ENCODE measurements at regions not wholly inside any gene's neighbourhood (a gene's known extent, or its start where the extent isn't known, plus 50 kb on each side); places are given as distances from the start of the nearest gene placed in this dataset.
A peak's percentile ranks its signal among the peaks of the same experiment; 100 is the strongest.
"Not testable (repeated sequence)": the region's sequence is repeated elsewhere in the genome, so short reads cannot be mapped to it uniquely, and the experiment has no call there.

- H4K20me1 ChIP-seq (ENCODE audit: insufficient read depth, low read length), result no peaks in the 10 kb centered on the region
- H3K27me3 Mint-ChIP-seq (ENCODE audit: low read depth, unreplicated experiment), result peaks cover 34% of the 10 kb centered on the region
- peaks cover 5% of the 10 kb centered on the region for H3K36me3 Mint-ChIP-seq (ENCODE audit: low read depth, unreplicated experiment)
Observed at GRCh38 chr2:240191001-240191400, 50.5 kb upstream of the OTOS start.

DNA sequence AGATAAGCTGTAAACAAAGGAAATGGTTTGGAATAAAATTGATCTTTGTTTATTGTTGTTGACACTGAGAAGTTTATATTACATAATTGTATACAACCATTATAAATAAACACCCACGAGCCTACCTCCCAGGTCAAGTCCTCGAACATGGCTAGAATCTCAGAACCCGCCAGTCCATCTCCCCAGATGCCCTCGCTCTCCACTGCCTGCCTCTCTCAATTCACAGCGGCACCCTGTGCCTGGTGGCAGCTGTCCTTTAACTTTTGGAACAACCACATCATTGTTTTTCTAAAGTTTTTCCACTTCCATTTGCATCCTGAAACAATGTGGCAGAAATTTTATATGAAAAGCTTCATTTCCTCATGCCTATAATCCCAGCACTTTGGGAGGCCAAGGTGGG lies 52.2 kb upstream of the OTOS start:
- H3K9me3 Mint-ChIP-seq (ENCODE audit: unreplicated experiment), result peaks cover 10% of the 10 kb centered on the region
- no peak overlapping the region for H3K9ac ChIP-seq (ENCODE audit: low read length)
- H2AFZ ChIP-seq (ENCODE audit: low read depth, low read length), result no peak overlapping the region
- H3K4me1 Mint-ChIP-seq (ENCODE audit: low read depth, unreplicated experiment), result no peaks in the 10 kb centered on the region
- H3K4me3 ChIP-seq (ENCODE audit: insufficient read depth, low read depth, low read length), result no peak overlapping the region
- no peaks in the 10 kb centered on the region for H3K4me1 ChIP-seq (ENCODE audit: insufficient read depth, low read length)
- H3K36me3 Mint-ChIP-seq (ENCODE audit: low read depth, unreplicated experiment), result peaks cover 9% of the 10 kb centered on the region
- no peak overlapping the region for H3K27ac Mint-ChIP-seq (ENCODE audit: unreplicated experiment)
- no peaks in the 10 kb centered on the region for H4K20me1 ChIP-seq (ENCODE audit: insufficient read depth, low read length)
- H3K36me3 ChIP-seq (ENCODE audit: insufficient read depth, low read length), result no peaks in the 10 kb centered on the region
- H3K9me3 ChIP-seq (ENCODE audit: insufficient read depth, low read depth, low read length), result no peaks in the 10 kb centered on the region
- H3K4me3 Mint-ChIP-seq (ENCODE audit: unreplicated experiment), result no peak overlapping the region
- TF ChIP-seq CTCF (IDR thresholded peaks at IDR 0.05; ENCODE audit: insufficient read depth, low read depth, low read length) (no peak), EZH2 (IDR thresholded peaks at IDR 0.05; ENCODE audit: insufficient read depth, low read length) (no peak)
- peaks cover 5% of the 10 kb centered on the region for H3K27me3 ChIP-seq (ENCODE audit: insufficient read depth, low read length)
- peaks cover 35% of the 10 kb centered on the region for H3K27me3 Mint-ChIP-seq (ENCODE audit: low read depth, unreplicated experiment)
- no peaks in the 10 kb centered on the region for H3K79me2 ChIP-seq (ENCODE audit: insufficient read depth, low read length)
- no peak overlapping the region for H3K4me2 ChIP-seq (ENCODE audit: low read length)
- H3K27ac ChIP-seq (ENCODE audit: low read depth, low read length), result no peak overlapping the region
- FAIRE-seq (no peak), DNase-seq (ENCODE audit: low read depth) (no peak)

More at GRCh38 chr2:240191001-240191400, 50.5 kb upstream of the OTOS start:
- Histone ChIP-seq H2AFZ (ENCODE audit: low read depth, low read length) (no peak overlapping the region), H3K27me3 (ENCODE audit: insufficient read depth, low read length) (peaks cover 5% of the 10 kb centered on the region), H3K36me3 (ENCODE audit: insufficient read depth, low read length) (no peaks in the 10 kb centered on the region), H3K4me2 (ENCODE audit: low read length) (no peak overlapping the region), H3K4me3 (ENCODE audit: insufficient read depth, low read depth, low read length) (no peak overlapping the region), H3K4me1 (ENCODE audit: insufficient read depth, low read length) (no peaks in the 10 kb centered on the region), H3K27ac (ENCODE audit: low read depth, low read length) (no peak overlapping the region), H3K9me3 (ENCODE audit: insufficient read depth, low read depth, low read length) (peaks cover 4% of the 10 kb centered on the region), H3K9ac (ENCODE audit: low read length) (no peak overlapping the region), H3K79me2 (ENCODE audit: insufficient read depth, low read length) (no peaks in the 10 kb centered on the region)
- Mint-ChIP-seq H3K27ac (ENCODE audit: unreplicated experiment) (no peak overlapping the region), H3K9me3 (ENCODE audit: unreplicated experiment) (peaks cover 19% of the 10 kb centered on the region), H3K4me1 (ENCODE audit: low read depth, unreplicated experiment) (no peaks in the 10 kb centered on the region), H3K4me3 (ENCODE audit: unreplicated experiment) (no peak overlapping the region)
- no peak for DNase-seq (ENCODE audit: low read depth)
- TF ChIP-seq EZH2 (IDR thresholded peaks at IDR 0.05; ENCODE audit: insufficient read depth, low read length) (no peak), CTCF (IDR thresholded peaks at IDR 0.05; ENCODE audit: insufficient read depth, low read depth, low read length) (no peak)
- FAIRE-seq, result no peak

GRCh38 chr2:240194341-240194762 lies 53.9 kb upstream of the OTOS start:
- H3K4me2 ChIP-seq (ENCODE audit: low read length), result not testable (repeated sequence)

More at GRCh38 chr2:240194341-240194762, 53.9 kb upstream of the OTOS start:
- not testable (repeated sequence) for H3K9me3 ChIP-seq (ENCODE audit: insufficient read depth, low read depth, low read length); H2AFZ ChIP-seq (ENCODE audit: low read depth, low read length); H3K27ac ChIP-seq (ENCODE audit: low read depth, low read length); H3K36me3 ChIP-seq (ENCODE audit: insufficient read depth, low read length); H3K4me3 Mint-ChIP-seq (ENCODE audit: unreplicated experiment); FAIRE-seq; H4K20me1 ChIP-seq (ENCODE audit: insufficient read depth, low read length); H3K27me3 ChIP-seq (ENCODE audit: insufficient read depth, low read length); H3K36me3 Mint-ChIP-seq (ENCODE audit: low read depth, unreplicated experiment); H3K4me1 ChIP-seq (ENCODE audit: insufficient read depth, low read length); H3K27ac Mint-ChIP-seq (ENCODE audit: unreplicated experiment); H3K4me3 ChIP-seq (ENCODE audit: insufficient read depth, low read depth, low read length); H3K4me1 Mint-ChIP-seq (ENCODE audit: low read depth, unreplicated experiment); H3K9ac ChIP-seq (ENCODE audit: low read length); DNase-seq (ENCODE audit: low read depth); H3K79me2 ChIP-seq (ENCODE audit: insufficient read depth, low read length); H3K9me3 Mint-ChIP-seq (ENCODE audit: unreplicated experiment)
- H3K27me3 Mint-ChIP-seq (ENCODE audit: low read depth, unreplicated experiment), result peaks cover 29% of the 10 kb centered on the region
- peak; percentile 11 for TF ChIP-seq CTCF (IDR thresholded peaks at IDR 0.05; ENCODE audit: insufficient read depth, low read depth, low read length)

Measured in astrocyte (in vitro differentiated cells and primary cell).